Panc1 (cell line): ENCODE measurements at regions not wholly inside any gene's neighbourhood (a gene's known extent, or its start where the extent isn't known, plus 50 kb on each side); places are given as distances from the start of the nearest gene placed in this dataset.

Source experiments
- ATAC-seq: fragments of 200-7000 bp; cut with Tn5 transposase; 2 replicates; pipeline ENCODE4 v1.9.1; 2020; ENCODE audit warnings: mild to moderate bottlenecking, moderate library complexity
- BruUV-seq: library from RNA; stranded (reverse); fragments of 400-500 nt; replicated peaks from 2 replicates; lab custom pipeline; 2021; lab: Mats Ljungman, UMichigan
- CTCF ChIA-PET: fragments of 300-600 bp; sonication (Branson Sonifier 250); formaldehyde crosslinking; loops from one replicate; lab custom pipeline; 2022; ENCODE audit warnings: antibody characterized with exemption; lab: Charles Lee
- POLR2A ChIA-PET: fragments of 300-600 bp; sonication (Branson Sonifier 250); formaldehyde crosslinking; loops from one replicate; lab custom pipeline; 2022; ENCODE audit warnings: antibody characterized with exemption; lab: Charles Lee
- DNase-seq: peaks from one replicate; pipeline ENCODE4 v3.0.0-alpha.2; 2010; ENCODE audit warnings: low read depth, low spot score
- H3K27ac ChIP-seq: 2 replicates; pipeline ENCODE4 v1.5.1; 2011; ENCODE audit warnings: mild to moderate bottlenecking, low read length, inconsistent platforms
- H3K27me3 ChIP-seq: fragments of 200-500 bp; sonication (Bioruptor generic); 2 replicates; pipeline ENCODE4 v1.6.0; 2014; ENCODE audit warnings: low read length, inconsistent platforms; ENCODE audit not compliant: control insufficient read depth, insufficient read depth
- H3K36me3 ChIP-seq: fragments of 200-500 bp; sonication (Bioruptor generic); 2 replicates; pipeline ENCODE4 v1.5.1; 2014; ENCODE audit warnings: inconsistent platforms, mild to moderate bottlenecking, low read length, moderate library complexity; ENCODE audit not compliant: control insufficient read depth, insufficient read depth
- H3K4me1 ChIP-seq: 2 replicates; pipeline ENCODE4 v1.5.1; 2011; ENCODE audit warnings: inconsistent platforms, mild to moderate bottlenecking, low read length, moderate library complexity; ENCODE audit not compliant: control insufficient read depth, insufficient read depth
- H3K4me3 ChIP-seq, 2 experiments: 2 replicates each; pipeline ENCODE4 v1.5.1; 2011 to 2012; ENCODE audit warnings: low read depth in 2 of 2, low read length in 2 of 2, mild to moderate bottlenecking in 2 of 2, inconsistent platforms in 1 of 2, moderate library complexity in 1 of 2
- H3K9me3 ChIP-seq: fragments of 200-500 bp; sonication (Bioruptor generic); 2 replicates; pipeline ENCODE4 v1.5.1; 2014; ENCODE audit warnings: low read depth, mild to moderate bottlenecking, inconsistent platforms, low read length, moderate library complexity; ENCODE audit not compliant: control insufficient read depth, insufficient read depth
- POLR2AphosphoS5 ChIP-seq: IDR thresholded peaks from 2 replicates; pipeline ENCODE4 v1.6.1; 2012; ENCODE audit warnings: mild to moderate bottlenecking, low read depth, low read length, moderate library complexity
- SIN3A ChIP-seq: IDR thresholded peaks from 2 replicates; pipeline ENCODE4 v1.6.1; 2012; ENCODE audit warnings: low read depth, mild to moderate bottlenecking, low read length, moderate library complexity, borderline replicate concordance; ENCODE audit not compliant: insufficient read depth
- TCF7L2 ChIP-seq: IDR thresholded peaks from 2 replicates; pipeline ENCODE4 v1.6.1; 2011; ENCODE audit warnings: mild to moderate bottlenecking, low read depth, low read length, inconsistent platforms
- in situ Hi-C: cut with HindIII; loops from 2 replicates; pipeline ENCODE4 v1.10.0; 2016; ENCODE audit warnings: low sequenced_read_pairs, low pct_unique_long_range_greater_than_20kb
- intact Hi-C: fragments of 100-400 bp; cut with micrococcal nuclease; formaldehyde crosslinking; loops from one replicate; pipeline ENCODE4 v1.10.0; 2022; ENCODE audit not compliant: unreplicated experiment
- TF ChIP-seq, protein P1 (sequence below), 2 experiments: IDR thresholded peaks; 2 replicates each; pipeline ENCODE4 v1.6.1; 2011 to 2012; ENCODE audit warnings: low read depth in 2 of 2, control low read depth in 1 of 2, low read length in 1 of 2, mild to moderate bottlenecking in 1 of 2, moderate library complexity in 1 of 2; ENCODE audit not compliant: insufficient read depth in 1 of 2
- TF ChIP-seq, protein P2 (sequence below): fragments of 450-650 bp; IDR thresholded peaks from 2 replicates; pipeline ENCODE4 v1.5.1; 2017; ENCODE audit warnings: mild to moderate bottlenecking

DNA sequence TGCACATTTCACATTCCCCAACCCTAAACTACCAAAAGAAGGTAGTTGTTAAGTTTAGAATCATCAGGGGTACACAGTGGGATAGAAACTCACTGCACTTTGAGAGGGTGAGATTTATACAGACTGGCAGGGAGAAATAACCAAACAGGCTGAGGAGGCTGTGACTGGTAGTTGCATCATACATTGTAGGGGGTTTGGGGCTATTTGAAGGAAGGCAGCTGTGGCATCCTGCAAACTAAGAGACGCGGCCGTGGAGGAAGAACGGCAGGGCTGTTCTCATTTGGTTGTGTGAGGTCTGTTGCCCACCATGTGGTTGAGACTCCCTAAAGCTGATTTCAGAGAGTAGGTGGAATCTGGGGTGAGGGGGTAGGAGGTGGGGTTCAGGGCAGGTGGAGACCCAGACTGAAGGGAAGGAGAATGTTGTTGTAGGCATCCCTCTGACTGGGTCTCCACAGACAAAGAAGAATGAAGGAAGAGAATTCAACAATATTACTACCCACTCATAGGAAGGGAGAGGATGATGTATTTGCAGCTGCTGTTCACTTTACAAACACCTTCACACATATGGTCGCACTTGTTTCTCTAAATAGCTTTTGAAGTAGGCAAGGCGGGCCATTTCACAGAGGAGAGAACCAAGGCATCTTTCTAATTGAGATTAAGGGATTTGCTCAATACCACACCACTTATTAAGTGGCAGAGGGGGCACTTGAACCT is 170.9 kb upstream of the SIX2 start:
- POLR2A ChIA-PET: no interaction called here
- H3K36me3 ChIP-seq: no peaks in the 10 kb centered on the region
- ATAC-seq (no peak), DNase-seq (no peak)
- CTCF ChIA-PET: no interaction called here
- no peak for TF ChIP-seq TCF7L2
- TF ChIP-seq, protein P1, sequence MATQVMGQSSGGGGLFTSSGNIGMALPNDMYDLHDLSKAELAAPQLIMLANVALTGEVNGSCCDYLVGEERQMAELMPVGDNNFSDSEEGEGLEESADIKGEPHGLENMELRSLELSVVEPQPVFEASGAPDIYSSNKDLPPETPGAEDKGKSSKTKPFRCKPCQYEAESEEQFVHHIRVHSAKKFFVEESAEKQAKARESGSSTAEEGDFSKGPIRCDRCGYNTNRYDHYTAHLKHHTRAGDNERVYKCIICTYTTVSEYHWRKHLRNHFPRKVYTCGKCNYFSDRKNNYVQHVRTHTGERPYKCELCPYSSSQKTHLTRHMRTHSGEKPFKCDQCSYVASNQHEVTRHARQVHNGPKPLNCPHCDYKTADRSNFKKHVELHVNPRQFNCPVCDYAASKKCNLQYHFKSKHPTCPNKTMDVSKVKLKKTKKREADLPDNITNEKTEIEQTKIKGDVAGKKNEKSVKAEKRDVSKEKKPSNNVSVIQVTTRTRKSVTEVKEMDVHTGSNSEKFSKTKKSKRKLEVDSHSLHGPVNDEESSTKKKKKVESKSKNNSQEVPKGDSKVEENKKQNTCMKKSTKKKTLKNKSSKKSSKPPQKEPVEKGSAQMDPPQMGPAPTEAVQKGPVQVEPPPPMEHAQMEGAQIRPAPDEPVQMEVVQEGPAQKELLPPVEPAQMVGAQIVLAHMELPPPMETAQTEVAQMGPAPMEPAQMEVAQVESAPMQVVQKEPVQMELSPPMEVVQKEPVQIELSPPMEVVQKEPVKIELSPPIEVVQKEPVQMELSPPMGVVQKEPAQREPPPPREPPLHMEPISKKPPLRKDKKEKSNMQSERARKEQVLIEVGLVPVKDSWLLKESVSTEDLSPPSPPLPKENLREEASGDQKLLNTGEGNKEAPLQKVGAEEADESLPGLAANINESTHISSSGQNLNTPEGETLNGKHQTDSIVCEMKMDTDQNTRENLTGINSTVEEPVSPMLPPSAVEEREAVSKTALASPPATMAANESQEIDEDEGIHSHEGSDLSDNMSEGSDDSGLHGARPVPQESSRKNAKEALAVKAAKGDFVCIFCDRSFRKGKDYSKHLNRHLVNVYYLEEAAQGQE (IDR thresholded peaks at IDR 0.05; ENCODE audit: insufficient read depth in 1 of 2, low read depth in 2 of 2, low read length in 1 of 2): no peak
- TF ChIP-seq POLR2AphosphoS5: no peak
- TF ChIP-seq SIN3A: no peak
- TF ChIP-seq, protein P2, sequence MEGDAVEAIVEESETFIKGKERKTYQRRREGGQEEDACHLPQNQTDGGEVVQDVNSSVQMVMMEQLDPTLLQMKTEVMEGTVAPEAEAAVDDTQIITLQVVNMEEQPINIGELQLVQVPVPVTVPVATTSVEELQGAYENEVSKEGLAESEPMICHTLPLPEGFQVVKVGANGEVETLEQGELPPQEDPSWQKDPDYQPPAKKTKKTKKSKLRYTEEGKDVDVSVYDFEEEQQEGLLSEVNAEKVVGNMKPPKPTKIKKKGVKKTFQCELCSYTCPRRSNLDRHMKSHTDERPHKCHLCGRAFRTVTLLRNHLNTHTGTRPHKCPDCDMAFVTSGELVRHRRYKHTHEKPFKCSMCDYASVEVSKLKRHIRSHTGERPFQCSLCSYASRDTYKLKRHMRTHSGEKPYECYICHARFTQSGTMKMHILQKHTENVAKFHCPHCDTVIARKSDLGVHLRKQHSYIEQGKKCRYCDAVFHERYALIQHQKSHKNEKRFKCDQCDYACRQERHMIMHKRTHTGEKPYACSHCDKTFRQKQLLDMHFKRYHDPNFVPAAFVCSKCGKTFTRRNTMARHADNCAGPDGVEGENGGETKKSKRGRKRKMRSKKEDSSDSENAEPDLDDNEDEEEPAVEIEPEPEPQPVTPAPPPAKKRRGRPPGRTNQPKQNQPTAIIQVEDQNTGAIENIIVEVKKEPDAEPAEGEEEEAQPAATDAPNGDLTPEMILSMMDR: no peak
- BruUV-seq: no TSS peak
- intact Hi-C loops: no loop called here
- in situ Hi-C loops: no loop called here
- H3K4me3 ChIP-seq: no peak overlapping the region
- H3K4me1 ChIP-seq: no peaks in the 10 kb centered on the region
- H3K27ac ChIP-seq: no peak overlapping the region
- H3K27me3 ChIP-seq: no peaks in the 10 kb centered on the region; the same call in 1 of the 2 replicates
- no peaks in the 10 kb centered on the region for H3K9me3 ChIP-seq

DNA sequence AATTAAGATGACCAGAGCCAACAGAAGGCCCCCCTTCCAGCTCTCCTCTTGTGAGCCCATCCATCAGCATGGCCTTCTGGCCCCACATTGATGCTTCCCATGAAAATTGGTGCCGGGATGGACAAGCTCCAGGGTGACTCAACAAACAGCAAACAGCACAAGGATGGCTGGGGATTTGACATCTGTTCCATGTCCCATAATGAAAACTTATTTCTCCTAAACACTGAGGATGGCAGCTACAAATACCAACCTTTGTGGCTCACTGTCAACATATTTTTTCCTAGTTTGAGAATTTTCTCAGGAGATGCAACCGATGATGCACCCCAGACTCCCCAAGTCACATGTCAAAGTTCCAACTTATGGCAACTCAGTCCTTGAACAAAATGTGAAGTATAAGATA is 169.6 kb upstream of the SIX2 start:
- in situ Hi-C loops (no loop called here), intact Hi-C loops (no loop called here)
- DNase-seq (no peak), ATAC-seq (no peak)
- ChIA-PET POLR2A (no interaction called here), CTCF (no interaction called here)
- Histone ChIP-seq H3K27me3 (no peaks in the 10 kb centered on the region; the same call in 1 of the 2 replicates), H3K27ac (no peak overlapping the region), H3K4me3 (no peak overlapping the region), H3K4me1 (no peaks in the 10 kb centered on the region), H3K36me3 (no peaks in the 10 kb centered on the region), H3K9me3 (no peaks in the 10 kb centered on the region)
- TF ChIP-seq, protein P1 (IDR thresholded peaks at IDR 0.05; ENCODE audit: insufficient read depth in 1 of 2, low read depth in 2 of 2, low read length in 1 of 2): no peak
- TF ChIP-seq, protein P2: no peak
- no peak for TF ChIP-seq SIN3A
- no peak for TF ChIP-seq POLR2AphosphoS5
- no peak for TF ChIP-seq TCF7L2
- BruUV-seq: no TSS peak
